Fibroblast of the aortic adventitia (primary cell): ENCODE measurements at regions not wholly inside any gene's neighbourhood (a gene's known extent, or its start where the extent isn't known, plus 50 kb on each side); places are given as distances from the start of the nearest gene placed in this dataset.

ENCODE experiments used
- DNase-seq: peaks from one replicate; pipeline ENCODE4 v3.0.0-alpha.2; 2010; ENCODE audit warnings: low read depth
- H3K4me3 ChIP-seq: 2 replicates; pipeline ENCODE4 v1.5.1; 2011; ENCODE audit warnings: low read depth, mild to moderate bottlenecking, control low read depth, low read length, moderate library complexity
- TF ChIP-seq, protein P1 (sequence below): IDR thresholded peaks from 2 replicates; pipeline ENCODE4 v1.5.1; 2011; ENCODE audit warnings: mild to moderate bottlenecking, low read length, control low read depth, inconsistent platforms; ENCODE audit not compliant: insufficient read depth

DNA sequence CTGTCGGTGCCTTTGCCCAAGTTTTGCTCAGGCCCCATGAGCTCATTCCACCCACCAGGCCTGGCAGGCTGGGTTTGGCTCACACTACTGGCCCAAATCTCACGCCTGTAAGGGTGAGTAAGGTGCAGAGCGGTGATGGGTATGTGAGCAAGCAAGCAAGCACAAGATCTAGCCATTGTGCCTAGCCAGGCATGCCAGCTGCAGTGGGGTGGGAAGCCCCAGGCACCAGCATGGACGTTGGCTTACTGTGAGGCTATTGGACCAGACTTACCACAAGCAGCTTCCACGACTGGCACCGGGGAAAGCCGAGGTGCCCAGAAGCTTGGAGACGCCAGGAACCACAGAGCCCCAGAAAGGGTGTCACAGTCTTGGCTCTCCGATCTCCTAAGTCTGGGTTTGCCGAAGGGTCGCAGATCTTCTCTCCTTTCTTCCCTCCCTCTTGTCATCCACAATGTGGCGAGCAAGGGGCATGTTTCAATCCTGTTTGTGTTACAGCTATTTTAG lies 2659.4 kb upstream of the PCDH20 start:
- no peak overlapping the region for H3K4me3 ChIP-seq
- no peak for DNase-seq
- TF ChIP-seq, protein P1, sequence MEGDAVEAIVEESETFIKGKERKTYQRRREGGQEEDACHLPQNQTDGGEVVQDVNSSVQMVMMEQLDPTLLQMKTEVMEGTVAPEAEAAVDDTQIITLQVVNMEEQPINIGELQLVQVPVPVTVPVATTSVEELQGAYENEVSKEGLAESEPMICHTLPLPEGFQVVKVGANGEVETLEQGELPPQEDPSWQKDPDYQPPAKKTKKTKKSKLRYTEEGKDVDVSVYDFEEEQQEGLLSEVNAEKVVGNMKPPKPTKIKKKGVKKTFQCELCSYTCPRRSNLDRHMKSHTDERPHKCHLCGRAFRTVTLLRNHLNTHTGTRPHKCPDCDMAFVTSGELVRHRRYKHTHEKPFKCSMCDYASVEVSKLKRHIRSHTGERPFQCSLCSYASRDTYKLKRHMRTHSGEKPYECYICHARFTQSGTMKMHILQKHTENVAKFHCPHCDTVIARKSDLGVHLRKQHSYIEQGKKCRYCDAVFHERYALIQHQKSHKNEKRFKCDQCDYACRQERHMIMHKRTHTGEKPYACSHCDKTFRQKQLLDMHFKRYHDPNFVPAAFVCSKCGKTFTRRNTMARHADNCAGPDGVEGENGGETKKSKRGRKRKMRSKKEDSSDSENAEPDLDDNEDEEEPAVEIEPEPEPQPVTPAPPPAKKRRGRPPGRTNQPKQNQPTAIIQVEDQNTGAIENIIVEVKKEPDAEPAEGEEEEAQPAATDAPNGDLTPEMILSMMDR: no peak

DNA sequence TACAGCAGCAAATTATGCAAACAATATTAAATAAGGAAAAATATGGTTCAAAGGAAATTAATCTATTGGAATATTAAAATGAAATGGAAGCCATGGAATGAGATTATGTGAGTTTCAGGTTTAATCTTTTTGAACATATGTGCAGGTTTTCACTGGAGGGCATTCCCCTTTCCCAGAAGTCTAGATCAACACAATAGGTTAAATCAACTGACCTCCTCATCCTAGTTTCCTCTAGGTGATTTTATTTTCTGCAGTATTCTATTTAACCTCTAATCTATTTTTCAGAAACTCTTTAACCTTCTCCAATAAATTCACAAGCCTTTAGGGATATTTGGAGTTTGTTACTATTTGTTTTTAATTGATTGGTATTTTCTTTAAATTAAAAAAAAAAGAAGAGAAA lies 2657.6 kb upstream of the PCDH20 start:
- no peak overlapping the region for H3K4me3 ChIP-seq
- TF ChIP-seq, protein P1: no peak
- DNase-seq: no peak

DNA sequence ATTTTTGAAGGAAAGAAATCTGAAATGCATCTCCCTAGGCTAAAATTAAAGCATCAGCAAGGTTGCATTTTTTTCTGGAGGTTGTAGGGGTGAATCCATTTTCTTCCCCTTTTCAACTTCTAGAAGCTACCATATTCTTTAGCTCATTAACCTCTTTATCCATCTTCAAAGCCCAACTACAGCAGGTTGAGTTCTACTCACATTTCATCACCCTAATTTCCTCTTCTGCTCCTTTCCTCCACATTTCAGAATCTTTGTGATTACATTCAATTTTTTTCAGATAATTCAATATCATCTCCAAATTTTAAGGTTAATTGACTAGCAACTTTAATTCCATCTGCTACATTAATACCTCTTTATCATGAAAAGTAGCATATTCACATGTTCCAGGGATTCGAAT lies 2655.7 kb upstream of the PCDH20 start:
- TF ChIP-seq, protein P1: no peak
- H3K4me3 ChIP-seq: no peak overlapping the region
- no peak for DNase-seq

DNA sequence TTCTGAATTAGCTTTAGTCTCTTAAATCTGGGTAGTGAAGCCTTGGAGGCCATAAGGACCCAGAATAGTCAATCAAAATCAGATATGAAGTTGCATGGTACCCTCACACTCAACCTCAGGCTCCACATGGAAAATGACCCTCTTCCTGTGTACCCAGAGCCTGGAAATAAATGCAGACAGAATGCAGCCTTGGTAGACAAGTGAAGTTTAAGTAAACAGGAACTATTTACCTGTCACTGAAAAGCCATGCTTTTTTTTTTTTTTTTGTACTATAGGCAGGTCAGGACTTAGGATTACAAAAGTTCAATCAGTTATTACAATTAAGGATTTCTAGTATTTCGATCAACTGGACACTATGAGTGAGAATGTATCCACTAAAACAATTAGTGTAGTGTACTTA lies 2654.2 kb upstream of the PCDH20 start:
- no peak overlapping the region for H3K4me3 ChIP-seq
- DNase-seq: no peak
- TF ChIP-seq, protein P1: no peak

DNA sequence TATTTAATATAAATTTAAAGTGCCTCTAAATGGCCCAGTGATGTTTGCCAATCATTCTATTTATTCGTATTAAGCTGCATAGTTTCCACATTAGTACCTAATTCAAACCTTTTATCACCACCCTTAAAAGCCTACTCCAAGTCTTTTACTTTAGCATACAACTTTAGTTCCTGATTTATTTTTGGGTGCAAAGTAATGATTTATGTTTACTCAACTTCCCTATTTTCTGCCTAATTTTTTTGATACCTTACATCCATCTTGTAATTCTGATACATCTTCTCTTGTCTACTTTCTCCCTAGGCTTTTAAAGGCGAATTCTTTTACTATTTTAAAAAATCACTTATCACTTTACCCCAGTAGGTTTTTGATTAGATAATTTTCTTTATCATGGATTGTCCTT lies 2651.1 kb upstream of the PCDH20 start:
- TF ChIP-seq, protein P1: no peak
- no peak for DNase-seq
- H3K4me3 ChIP-seq: no peak overlapping the region

DNA sequence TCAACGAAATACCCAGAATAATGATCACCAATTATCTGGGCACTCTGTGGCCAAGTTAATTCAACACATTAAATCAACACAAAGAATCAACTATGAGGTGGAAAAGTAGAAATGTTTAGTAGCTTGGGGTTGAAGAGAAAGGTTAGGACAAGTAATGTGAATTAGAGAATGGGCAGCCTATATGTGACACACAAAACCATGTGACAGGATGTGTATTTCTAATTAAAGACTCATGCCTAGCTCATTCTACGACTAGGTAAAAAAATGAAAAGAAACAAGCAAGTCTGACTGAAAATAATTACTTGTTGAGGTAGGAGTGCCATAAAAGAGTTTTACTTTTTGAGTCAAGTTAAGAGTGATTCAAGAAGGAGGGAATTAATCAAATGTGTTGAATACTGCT lies 2646.0 kb upstream of the PCDH20 start:
- DNase-seq: no peak
- no peak overlapping the region for H3K4me3 ChIP-seq
- TF ChIP-seq, protein P1: no peak

DNA sequence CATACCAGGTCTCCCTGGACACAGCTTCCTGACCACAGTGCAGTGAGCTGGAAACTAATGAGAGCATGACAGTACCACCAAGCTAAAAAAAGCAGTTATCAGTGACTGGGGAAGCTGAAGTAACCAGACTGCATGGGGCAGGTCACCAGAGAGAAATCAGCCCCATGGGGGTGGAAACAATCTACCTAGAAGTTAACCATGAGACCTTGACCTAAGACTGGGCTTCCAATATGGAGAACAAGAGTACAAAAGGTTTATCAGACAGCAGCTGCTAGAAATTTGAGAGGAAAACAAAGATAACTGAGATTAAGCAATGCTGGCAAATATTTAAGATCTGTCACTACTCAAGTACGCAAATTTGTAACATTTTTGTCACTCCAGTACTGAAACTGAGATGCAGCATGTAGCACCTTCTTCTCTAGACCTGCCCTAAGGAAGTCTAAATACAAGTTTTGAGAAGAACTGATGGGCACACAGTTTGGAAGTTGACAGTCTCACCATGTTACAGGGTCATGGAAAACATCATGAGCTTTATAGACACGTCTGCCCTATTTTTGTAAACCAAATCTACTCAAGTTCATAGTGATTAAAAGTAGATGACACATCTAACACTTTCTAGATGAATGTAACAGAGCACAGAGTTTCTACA lies 2641.8 kb upstream of the PCDH20 start:
- DNase-seq: no peak
- no peak overlapping the region for H3K4me3 ChIP-seq
- TF ChIP-seq, protein P1: no peak
